HEK293 (cell line): ENCODE measurements at regions not wholly inside any gene's neighbourhood (a gene's known extent, or its start where the extent isn't known, plus 50 kb on each side); places are given as distances from the start of the nearest gene placed in this dataset.

ENCODE experiments used
- CTCF ChIA-PET: fragments of 350-600 bp; formaldehyde crosslinking; extraction: SDS; loops from one replicate; lab custom pipeline; 2021; ENCODE audit warnings: antibody characterized with exemption; lab: Yijun Ruan, JAX
- POLR2A ChIA-PET: fragments of 300-600 bp; formaldehyde crosslinking; extraction: SDS; loops from one replicate; lab custom pipeline; 2020; ENCODE audit warnings: antibody characterized with exemption, inconsistent platforms; lab: Yijun Ruan, JAX
- H3K27ac ChIP-seq: fragments of 200-500 bp; sonication (Bioruptor generic); 2 replicates; pipeline ENCODE4 v1.5.1; 2014; ENCODE audit warnings: low read depth, low read length, control low read depth, inconsistent platforms; ENCODE audit errors: extremely low read depth
- H3K36me3 ChIP-seq, 2 experiments: fragments of 200-500 bp in 1 of 2; sonication (Bioruptor generic) in 1 of 2; 1 replicate in 1 of 2; 2 replicates in 1 of 2; pipeline ENCODE4 v1.5.1; 2014 to 2017; ENCODE audit warnings: inconsistent platforms in 2 of 2, low read length in 2 of 2; ENCODE audit not compliant: control insufficient read depth in 2 of 2, insufficient read depth in 1 of 2
- H3K4me1 ChIP-seq: fragments of 200-500 bp; sonication (Bioruptor generic); 2 replicates; pipeline ENCODE4 v1.5.1; 2014; ENCODE audit warnings: mild to moderate bottlenecking, low read length, inconsistent platforms; ENCODE audit not compliant: control insufficient read depth, insufficient read depth
- H3K4me3 ChIP-seq: 2 replicates; pipeline ENCODE4 v1.5.1; 2011; ENCODE audit warnings: low read depth, mild to moderate bottlenecking, control low read depth, low read length, moderate library complexity
- H3K9me3 ChIP-seq: fragments of 200-500 bp; sonication (Bioruptor generic); 2 replicates; pipeline ENCODE4 v1.5.1; 2014; ENCODE audit warnings: low read depth, low read length, inconsistent platforms; ENCODE audit not compliant: control insufficient read depth, insufficient read depth
- BCL6B ChIP-seq: fragments of 450-650 bp; formaldehyde crosslinking; IDR thresholded peaks from 2 replicates; pipeline ENCODE4 v1.5.1; 2017; ENCODE audit warnings: missing biosample characterization, missing genetic modification characterization
- GLIS1 ChIP-seq: fragments of 450-650 bp; formaldehyde crosslinking; IDR thresholded peaks from 2 replicates; pipeline ENCODE4 v1.5.1; 2016; ENCODE audit warnings: missing biosample characterization, missing genetic modification characterization
- INSM2 ChIP-seq: fragments of 450-650 bp; formaldehyde crosslinking; IDR thresholded peaks from 2 replicates; pipeline ENCODE4 v1.5.1; 2016; ENCODE audit warnings: missing biosample characterization, missing genetic modification characterization
- KLF10 ChIP-seq: fragments of 450-650 bp; IDR thresholded peaks from 2 replicates; pipeline ENCODE4 v1.5.1; 2018; ENCODE audit warnings: missing biosample characterization, mild to moderate bottlenecking, missing genetic modification characterization
- REST ChIP-seq: fragments of 450-650 bp; formaldehyde crosslinking; IDR thresholded peaks from 2 replicates; pipeline ENCODE4 v1.5.1; 2016; ENCODE audit warnings: missing biosample characterization, missing genetic modification characterization
- TCF7L2 ChIP-seq: IDR thresholded peaks from 2 replicates; pipeline ENCODE4 v1.6.1; 2011; ENCODE audit warnings: low read depth, mild to moderate bottlenecking, inconsistent platforms, low read length, moderate library complexity, borderline replicate concordance
- ZEB2 ChIP-seq: fragments of 450-650 bp; formaldehyde crosslinking; IDR thresholded peaks from 2 replicates; pipeline ENCODE4 v1.5.1; 2016; ENCODE audit warnings: missing biosample characterization, missing genetic modification characterization
- ZFHX2 ChIP-seq: fragments of 450-650 bp; formaldehyde crosslinking; conservative IDR thresholded peaks from 2 replicates; pipeline ENCODE4 v1.5.1; 2016; ENCODE audit warnings: missing biosample characterization, missing genetic modification characterization
- ZNF121 ChIP-seq: fragments of 450-650 bp; formaldehyde crosslinking; IDR thresholded peaks from 2 replicates; pipeline ENCODE4 v1.5.1; 2016; ENCODE audit warnings: missing biosample characterization, missing genetic modification characterization
- ZNF133 ChIP-seq: fragments of 450-650 bp; formaldehyde crosslinking; IDR thresholded peaks from 2 replicates; pipeline ENCODE4 v1.5.1; 2016; ENCODE audit warnings: missing biosample characterization, missing genetic modification characterization
- ZNF23 ChIP-seq: fragments of 450-650 bp; formaldehyde crosslinking; IDR thresholded peaks from 2 replicates; pipeline ENCODE4 v1.5.1; 2016; ENCODE audit warnings: missing biosample characterization, missing genetic modification characterization, borderline replicate concordance
- ZNF266 ChIP-seq: fragments of 450-650 bp; formaldehyde crosslinking; IDR thresholded peaks from 2 replicates; pipeline ENCODE4 v1.5.1; 2016; ENCODE audit warnings: missing biosample characterization, missing genetic modification characterization, low read depth
- ZNF311 ChIP-seq: fragments of 450-650 bp; formaldehyde crosslinking; IDR thresholded peaks from 2 replicates; pipeline ENCODE4 v1.5.1; 2017; ENCODE audit warnings: missing biosample characterization, missing genetic modification characterization, borderline replicate concordance
- ZNF350 ChIP-seq: fragments of 450-650 bp; formaldehyde crosslinking; IDR thresholded peaks from 2 replicates; pipeline ENCODE4 v1.5.0; 2017; ENCODE audit warnings: missing biosample characterization, mild to moderate bottlenecking, missing genetic modification characterization
- ZNF501 ChIP-seq: fragments of 450-650 bp; formaldehyde crosslinking; IDR thresholded peaks from 2 replicates; pipeline ENCODE4 v1.5.1; 2016; ENCODE audit warnings: missing biosample characterization, missing genetic modification characterization
- ZNF510 ChIP-seq: fragments of 450-650 bp; formaldehyde crosslinking; IDR thresholded peaks from 2 replicates; pipeline ENCODE4 v1.5.1; 2018; ENCODE audit warnings: mild to moderate bottlenecking, missing genetic modification characterization, missing biosample characterization; ENCODE audit not compliant: insufficient replicate concordance
- ZNF513 ChIP-seq: fragments of 450-650 bp; IDR thresholded peaks from 2 replicates; pipeline ENCODE4 v1.5.1; 2018; ENCODE audit warnings: missing biosample characterization, missing genetic modification characterization
- ZNF585B ChIP-seq: fragments of 450-650 bp; formaldehyde crosslinking; IDR thresholded peaks from 2 replicates; pipeline ENCODE4 v1.5.1; 2016; ENCODE audit warnings: missing biosample characterization, missing genetic modification characterization
- ZNF692 ChIP-seq: fragments of 450-650 bp; formaldehyde crosslinking; IDR thresholded peaks from 2 replicates; pipeline ENCODE4 v1.5.1; 2016; ENCODE audit warnings: missing biosample characterization, missing genetic modification characterization
- TF ChIP-seq, protein P1 (sequence below): fragments of 450-650 bp; formaldehyde crosslinking; IDR thresholded peaks from 2 replicates; pipeline ENCODE4 v1.5.1; 2016; ENCODE audit warnings: missing biosample characterization, missing genetic modification characterization

- no peaks in the 10 kb centered on the region for H3K9me3 ChIP-seq
- POLR2A ChIA-PET, result no interaction called here
- TF ChIP-seq KLF10 (tag by site-specific recombination) (no peak), ZFHX2 (tag by site-specific recombination) (no peak)
- TF ChIP-seq, all 188 proteins: peak for 0
- no peaks in the 10 kb centered on the region for H3K36me3 ChIP-seq
- H3K4me1 ChIP-seq, result peaks cover 6% of the 10 kb centered on the region
- H3K27ac ChIP-seq, result no peak overlapping the region
- CTCF ChIA-PET, result no interaction called here
- no peak overlapping the region for H3K4me3 ChIP-seq
Observed at GRCh38 chr7:50834679-50835078, 52.0 kb upstream of the GRB10 start.

GRCh38 chr7:50834031-50834535, 51.4 kb upstream of the GRB10 start:
- no peak overlapping the region for H3K4me3 ChIP-seq
- H3K4me1 ChIP-seq, result peaks cover 6% of the 10 kb centered on the region
- ChIA-PET CTCF (no interaction called here), POLR2A (no interaction called here)
- no peak overlapping the region for H3K27ac ChIP-seq
- H3K36me3 ChIP-seq, result no peaks in the 10 kb centered on the region
- no peaks in the 10 kb centered on the region for H3K9me3 ChIP-seq
- no peak for TF ChIP-seq REST (tag by site-specific recombination)
- no peak for TF ChIP-seq ZNF266 (tag by site-specific recombination)
- TF ChIP-seq ZEB2 (tag by site-specific recombination), result no peak
- no peak for TF ChIP-seq ZNF133 (tag by site-specific recombination)
- TF ChIP-seq ZNF501 (tag by site-specific recombination), result no peak
- no peak for TF ChIP-seq INSM2 (tag by site-specific recombination)
- TF ChIP-seq ZNF585B (tag by site-specific recombination), result no peak
- no peak for TF ChIP-seq ZNF311
- TF ChIP-seq GLIS1 (tag by site-specific recombination), result no peak
- TF ChIP-seq ZNF350, result no peak
- TF ChIP-seq, protein P1, sequence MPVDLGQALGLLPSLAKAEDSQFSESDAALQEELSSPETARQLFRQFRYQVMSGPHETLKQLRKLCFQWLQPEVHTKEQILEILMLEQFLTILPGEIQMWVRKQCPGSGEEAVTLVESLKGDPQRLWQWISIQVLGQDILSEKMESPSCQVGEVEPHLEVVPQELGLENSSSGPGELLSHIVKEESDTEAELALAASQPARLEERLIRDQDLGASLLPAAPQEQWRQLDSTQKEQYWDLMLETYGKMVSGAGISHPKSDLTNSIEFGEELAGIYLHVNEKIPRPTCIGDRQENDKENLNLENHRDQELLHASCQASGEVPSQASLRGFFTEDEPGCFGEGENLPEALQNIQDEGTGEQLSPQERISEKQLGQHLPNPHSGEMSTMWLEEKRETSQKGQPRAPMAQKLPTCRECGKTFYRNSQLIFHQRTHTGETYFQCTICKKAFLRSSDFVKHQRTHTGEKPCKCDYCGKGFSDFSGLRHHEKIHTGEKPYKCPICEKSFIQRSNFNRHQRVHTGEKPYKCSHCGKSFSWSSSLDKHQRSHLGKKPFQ, result no peak
- no peak for TF ChIP-seq ZNF121 (tag by site-specific recombination)
- no peak for TF ChIP-seq TCF7L2
- no peak for TF ChIP-seq ZNF23 (tag by site-specific recombination)
- TF ChIP-seq BCL6B (tag by site-specific recombination), result no peak
- no peak for TF ChIP-seq ZNF513 (tag by site-specific recombination)
- no peak for TF ChIP-seq ZNF510
- TF ChIP-seq ZNF692 (tag by site-specific recombination), result no peak
